HepG2 (cell line): ENCODE measurements at regions not wholly inside any gene's neighbourhood (a gene's known extent, or its start where the extent isn't known, plus 50 kb on each side); places are given as distances from the start of the nearest gene placed in this dataset.

Source experiments
- ATAC-seq: fragments of 200-7000 bp; cut with Tn5 transposase; 3 replicates; pipeline ENCODE4 v1.9.1; 2020; ENCODE audit warnings: mild to moderate bottlenecking, moderate library complexity
- BruUV-seq: library from RNA; stranded (reverse); fragments of 400-500 nt; replicated peaks from 2 replicates; lab custom pipeline; 2021; lab: Mats Ljungman, UMichigan
- CTCF ChIA-PET: fragments of 300-600 bp; formaldehyde crosslinking; extraction: SDS; loops from one replicate; lab custom pipeline; 2021; ENCODE audit warnings: low total read pairs, inconsistent platforms, low intra/inter-chr PET ratio; lab: Yijun Ruan, JAX
- POLR2A ChIA-PET: fragments of 350-600 bp; sonication (Branson Sonifier 250); formaldehyde crosslinking; loops from one replicate; lab custom pipeline; 2020; ENCODE audit warnings: antibody characterized with exemption, inconsistent platforms; lab: Yijun Ruan, JAX
- DNase-seq: peaks from one replicate; pipeline ENCODE4 v3.0.0-alpha.2; 2015; ENCODE audit warnings: low spot score
- FAIRE-seq: peaks from 3 replicates; lab custom pipeline; 2011; peaks lifted over from hg19 to GRCh38; lab: Jason Lieb, UNC
- H2AFZ ChIP-seq: one replicate; pipeline ENCODE4 v1.6.1; 2011; ENCODE audit warnings: low read length, inconsistent platforms
- H3K27ac ChIP-seq: fragments of 300-600 bp; 3 replicates; pipeline ENCODE4 v1.8.0; 2011; ENCODE audit warnings: mixed run types, mild to moderate bottlenecking, mixed read lengths, low read length, inconsistent platforms; ENCODE audit not compliant: insufficient read depth; ENCODE audit errors: extremely low read length
- H3K27me3 ChIP-seq, 2 experiments: fragments of 200-600 bp in 1 of 2; 2 replicates in 1 of 2; 3 replicates in 1 of 2; pipeline versions ENCODE4 v1.6.0 to v1.8.0; 2011; ENCODE audit warnings: low read length in 2 of 2, mild to moderate bottlenecking in 2 of 2, moderate library complexity in 2 of 2, inconsistent platforms in 1 of 2; ENCODE audit not compliant: insufficient read depth in 2 of 2, control insufficient read depth in 1 of 2
- H3K36me3 ChIP-seq, 2 experiments: fragments of 200-600 bp in 1 of 2; replicated peaks in 1 of 2; 2 replicates in 1 of 2; 3 replicates in 1 of 2; pipeline versions ENCODE4 v1.5.1 to v1.8.0; 2011; ENCODE audit warnings: low read length in 2 of 2, inconsistent platforms in 1 of 2; ENCODE audit not compliant: insufficient read depth in 2 of 2, control insufficient read depth in 1 of 2
- H3K4me1 ChIP-seq: 2 replicates; pipeline ENCODE4 v1.5.1; 2012; ENCODE audit warnings: low read length, inconsistent platforms; ENCODE audit not compliant: insufficient read depth
- H3K4me2 ChIP-seq: 2 replicates; pipeline ENCODE4 v1.6.0; 2011; ENCODE audit warnings: low read depth, low read length, inconsistent platforms
- H3K4me3 ChIP-seq, 3 experiments: fragments of 200-600 bp in 1 of 3; sonication (generic), shearing (Covaris generic) in 1 of 3; replicated peaks in 1 of 3; 2 replicates each; pipeline ENCODE4 v1.5.1; 2011 to 2016; ENCODE audit warnings: low read length in 3 of 3, inconsistent platforms in 2 of 3, low read depth in 2 of 3, mild to moderate bottlenecking in 2 of 3, control low read depth in 1 of 3, mixed read lengths in 1 of 3; ENCODE audit not compliant: insufficient read depth in 1 of 3
- H3K79me2 ChIP-seq: one replicate; pipeline ENCODE4 v1.6.1; 2011; ENCODE audit warnings: low read length, inconsistent platforms; ENCODE audit not compliant: insufficient read depth
- H3K9ac ChIP-seq: 2 replicates; pipeline ENCODE4 v1.6.0; 2011; ENCODE audit warnings: mild to moderate bottlenecking, low read depth, low read length, inconsistent platforms; ENCODE audit not compliant: insufficient read depth
- H3K9me3 ChIP-seq: 2 replicates; pipeline ENCODE4 v1.5.1; 2012; ENCODE audit warnings: mild to moderate bottlenecking, low read length
- H4K20me1 ChIP-seq: 2 replicates; pipeline ENCODE4 v1.6.0; 2011; ENCODE audit warnings: inconsistent platforms, mild to moderate bottlenecking, low read length, moderate library complexity; ENCODE audit not compliant: insufficient read depth
- ATAD3A ChIP-seq: sonication (generic); formaldehyde crosslinking; IDR thresholded peaks from 2 replicates; pipeline ENCODE4 v1.4.0; 2020; ENCODE audit warnings: missing genetic modification reagents
- CC2D1A ChIP-seq: sonication (generic); formaldehyde crosslinking; IDR thresholded peaks from 2 replicates; pipeline ENCODE4 v1.8.1; 2023; ENCODE audit warnings: mild to moderate bottlenecking, missing genetic modification reagents
- ETV5 ChIP-seq: IDR thresholded peaks from 2 replicates; pipeline ENCODE4 v1.6.1; 2018; ENCODE audit warnings: missing biosample characterization, missing genetic modification reagents, inconsistent platforms, borderline replicate concordance
- NFKB2 ChIP-seq: sonication (generic); formaldehyde crosslinking; IDR thresholded peaks from 2 replicates; pipeline ENCODE4 v1.4.0; 2020; ENCODE audit warnings: missing genetic modification reagents, borderline replicate concordance
- SNRNP70 ChIP-seq: fragments of 200-400 bp; formaldehyde crosslinking; IDR thresholded peaks from 2 replicates; pipeline ENCODE4 v1.6.1; 2017; ENCODE audit warnings: mild to moderate bottlenecking, low read depth, low read length, moderate library complexity
- STAG1 ChIP-seq: sonication (generic); formaldehyde crosslinking; IDR thresholded peaks from 2 replicates; pipeline ENCODE4 v1.4.0; 2020; ENCODE audit warnings: missing genetic modification reagents
- TEAD3 ChIP-seq: optimal IDR thresholded peaks from 2 replicates; pipeline ENCODE3; 2016; ENCODE audit warnings: borderline replicate concordance
- TP53 ChIP-seq: sonication (generic); formaldehyde crosslinking; conservative IDR thresholded peaks from 2 replicates; pipeline ENCODE4 v1.4.0; 2020; ENCODE audit warnings: missing genetic modification reagents
- TSC22D2 ChIP-seq: sonication (generic); formaldehyde crosslinking; IDR thresholded peaks from 2 replicates; pipeline ENCODE4 v1.5.1; 2020; ENCODE audit warnings: missing genetic modification reagents, mild to moderate bottlenecking, borderline replicate concordance
- ZBTB42 ChIP-seq: sonication (generic); formaldehyde crosslinking; IDR thresholded peaks from 2 replicates; pipeline ENCODE4 v1.5.0; 2020; ENCODE audit warnings: mild to moderate bottlenecking, missing genetic modification reagents
- ZNF652 ChIP-seq: IDR thresholded peaks from 2 replicates; pipeline ENCODE4 v1.6.1; 2016; ENCODE audit warnings: low read depth, borderline replicate concordance
- ZSCAN25 ChIP-seq: sonication (generic); formaldehyde crosslinking; IDR thresholded peaks from 2 replicates; pipeline ENCODE4 v1.8.0; 2022; ENCODE audit warnings: mild to moderate bottlenecking, missing genetic modification reagents
- WGBS: methylation state at CpG from one replicate; pipeline ENCODE4 v1.1.6; 2017; ENCODE audit warnings: low lambda C conversion rate; 5-methylcytosine and 5-hydroxymethylcytosine counted together
- in situ Hi-C: cut with HindIII; loops from 2 replicates; pipeline ENCODE4 v1.10.0; 2017; ENCODE audit warnings: low pct_unique_long_range_greater_than_20kb; ENCODE audit not compliant: extremely low pct_ligation_motif_present
- intact Hi-C: fragments of 100-400 bp; cut with micrococcal nuclease; formaldehyde crosslinking; loops from one replicate; pipeline ENCODE4 v1.10.0; 2022; ENCODE audit not compliant: unreplicated experiment
- TF ChIP-seq, protein P1 (sequence below): sonication (generic); formaldehyde crosslinking; IDR thresholded peaks from 2 replicates; pipeline ENCODE4 v1.5.0; 2020; ENCODE audit warnings: mild to moderate bottlenecking, missing genetic modification reagents, moderate library complexity

DNA sequence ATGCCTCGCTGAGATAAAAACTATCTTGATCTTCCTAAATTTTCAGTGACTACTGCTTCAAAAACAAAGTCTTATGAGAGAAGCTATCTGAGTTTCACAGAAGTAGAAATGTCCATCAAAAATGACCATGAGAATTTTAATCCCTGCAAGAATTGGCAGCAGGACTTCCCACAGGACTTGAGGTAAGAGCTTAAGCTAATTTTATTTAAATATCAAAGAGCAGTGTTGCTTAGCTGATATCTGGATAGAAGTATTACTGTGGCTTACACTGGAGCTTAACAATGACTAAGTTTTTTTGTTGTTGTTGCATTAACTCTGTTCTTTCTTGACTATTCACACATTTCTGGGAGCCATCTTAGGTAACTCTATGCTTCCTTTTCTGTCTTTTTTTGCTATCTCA is 60.8 kb upstream of the EPHA3 start:
- Histone ChIP-seq H3K27ac (no peak overlapping the region), H3K36me3 (no peaks in the 10 kb centered on the region), H3K79me2 (no peaks in the 10 kb centered on the region), H3K4me2 (no peak overlapping the region), H3K4me3 (no peak overlapping the region), H3K9me3 (no peaks in the 10 kb centered on the region), H2AFZ (no peak overlapping the region), H3K9ac (no peak overlapping the region), H3K4me1 (no peaks in the 10 kb centered on the region), H3K27me3 (no peaks in the 10 kb centered on the region), H4K20me1 (no peaks in the 10 kb centered on the region)
- intact Hi-C loops = no loop called here
- BruUV-seq = no TSS peak
- DNase-seq = no peak
- ChIA-PET POLR2A (no interaction called here), CTCF (no interaction called here)
- no peak for FAIRE-seq
- 0% methylated on average over 1 of the region's 1 CpG for WGBS
- TF ChIP-seq CC2D1A (CRISPR knock-in tag) (no peak), NFKB2 (CRISPR knock-in tag) (no peak), TP53 (CRISPR knock-in tag) (no peak), TEAD3 (CRISPR knock-in tag) (no peak), ETV5 (no peak), ZBTB42 (no peak), TSC22D2 (no peak), ZSCAN25 (CRISPR knock-in tag) (no peak)
- no peak for ATAC-seq
- in situ Hi-C loops = no loop called here

DNA sequence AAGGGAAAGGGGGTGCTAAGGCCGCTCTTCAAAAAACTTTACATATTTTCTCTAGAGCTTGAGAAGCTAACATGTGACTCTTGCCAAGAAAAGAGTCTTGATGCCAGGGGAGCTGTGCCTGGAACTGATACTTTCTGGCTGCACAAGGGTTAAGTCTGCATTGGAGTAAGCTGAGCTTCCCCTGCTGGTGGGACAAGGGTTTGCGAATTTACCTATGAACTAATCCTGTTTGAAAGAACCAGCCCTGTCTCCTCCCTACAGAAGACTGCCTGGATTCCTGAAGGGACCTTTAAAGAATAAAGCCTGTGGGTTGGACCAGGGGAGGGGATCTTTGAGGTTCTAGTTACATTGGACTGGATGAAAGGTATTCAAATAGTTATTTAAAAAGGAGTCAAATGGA is 58.3 kb upstream of the EPHA3 start:
- Histone ChIP-seq H3K36me3 (no peaks in the 10 kb centered on the region), H3K9me3 (no peaks in the 10 kb centered on the region), H3K27me3 (no peaks in the 10 kb centered on the region), H4K20me1 (no peaks in the 10 kb centered on the region), H3K4me2 (no peak overlapping the region), H3K4me1 (no peaks in the 10 kb centered on the region), H3K9ac (no peak overlapping the region), H3K4me3 (no peak overlapping the region), H3K79me2 (no peaks in the 10 kb centered on the region), H3K27ac (no peak overlapping the region), H2AFZ (no peak overlapping the region)
- 0% methylated on average over 2 of the region's 2 CpGs for WGBS
- intact Hi-C loops (no loop called here), in situ Hi-C loops (no loop called here)
- POLR2A ChIA-PET = no interaction called here
- CTCF ChIA-PET = no interaction called here
- no TSS peak for BruUV-seq
- peak; percentile 5 for DNase-seq
- no peak for FAIRE-seq
- peak; percentile 75 for ATAC-seq
- TF ChIP-seq, protein P1, sequence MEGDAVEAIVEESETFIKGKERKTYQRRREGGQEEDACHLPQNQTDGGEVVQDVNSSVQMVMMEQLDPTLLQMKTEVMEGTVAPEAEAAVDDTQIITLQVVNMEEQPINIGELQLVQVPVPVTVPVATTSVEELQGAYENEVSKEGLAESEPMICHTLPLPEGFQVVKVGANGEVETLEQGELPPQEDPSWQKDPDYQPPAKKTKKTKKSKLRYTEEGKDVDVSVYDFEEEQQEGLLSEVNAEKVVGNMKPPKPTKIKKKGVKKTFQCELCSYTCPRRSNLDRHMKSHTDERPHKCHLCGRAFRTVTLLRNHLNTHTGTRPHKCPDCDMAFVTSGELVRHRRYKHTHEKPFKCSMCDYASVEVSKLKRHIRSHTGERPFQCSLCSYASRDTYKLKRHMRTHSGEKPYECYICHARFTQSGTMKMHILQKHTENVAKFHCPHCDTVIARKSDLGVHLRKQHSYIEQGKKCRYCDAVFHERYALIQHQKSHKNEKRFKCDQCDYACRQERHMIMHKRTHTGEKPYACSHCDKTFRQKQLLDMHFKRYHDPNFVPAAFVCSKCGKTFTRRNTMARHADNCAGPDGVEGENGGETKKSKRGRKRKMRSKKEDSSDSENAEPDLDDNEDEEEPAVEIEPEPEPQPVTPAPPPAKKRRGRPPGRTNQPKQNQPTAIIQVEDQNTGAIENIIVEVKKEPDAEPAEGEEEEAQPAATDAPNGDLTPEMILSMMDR (CRISPR knock-in tag) = peak; percentile 27; the same call in 1 of the 2 replicates
- TF ChIP-seq STAG1 (CRISPR knock-in tag) = peak; percentile 37
- TF ChIP-seq ZNF652 (CRISPR knock-in tag) = peak; percentile 96
- no peak for TF ChIP-seq SNRNP70
- no peak for TF ChIP-seq ATAD3A
